T-helper 1 cell treated with Interleukin-12 subunit alpha and Interleukin-12 subunit beta and Interleukin-4 antibody, amounts not matched to agents 30 μg/mL and 1 μg/mL, for 36 hours (primary cell): ENCODE measurements at regions not wholly inside any gene's neighbourhood (a gene's known extent, or its start where the extent isn't known, plus 50 kb on each side); places are given as distances from the start of the nearest gene placed in this dataset.
"Not testable (repeated sequence)": the region's sequence is repeated elsewhere in the genome, so short reads cannot be mapped to it uniquely, and the experiment has no call there.

Source experiments
- H3K27ac Mint-ChIP-seq: one replicate; pipeline ENCODE4 v1.8.0; 2021; ENCODE audit warnings: mild to moderate bottlenecking, mixed read lengths
- H3K27me3 Mint-ChIP-seq: one replicate; pipeline ENCODE4 v1.8.0; 2021; ENCODE audit warnings: low read depth, mixed read lengths
- H3K36me3 Mint-ChIP-seq: one replicate; pipeline ENCODE4 v1.8.0; 2021; ENCODE audit warnings: low read depth, mixed read lengths
- H3K4me1 Mint-ChIP-seq: one replicate; pipeline ENCODE4 v1.8.0; 2021; ENCODE audit warnings: low read depth, mixed read lengths
- H3K4me3 Mint-ChIP-seq: one replicate; pipeline ENCODE4 v1.8.0; 2021; ENCODE audit warnings: mild to moderate bottlenecking, moderate library complexity, mixed read lengths
- H3K9me3 Mint-ChIP-seq: one replicate; pipeline ENCODE4 v1.8.0; 2021; ENCODE audit warnings: mixed read lengths

DNA sequence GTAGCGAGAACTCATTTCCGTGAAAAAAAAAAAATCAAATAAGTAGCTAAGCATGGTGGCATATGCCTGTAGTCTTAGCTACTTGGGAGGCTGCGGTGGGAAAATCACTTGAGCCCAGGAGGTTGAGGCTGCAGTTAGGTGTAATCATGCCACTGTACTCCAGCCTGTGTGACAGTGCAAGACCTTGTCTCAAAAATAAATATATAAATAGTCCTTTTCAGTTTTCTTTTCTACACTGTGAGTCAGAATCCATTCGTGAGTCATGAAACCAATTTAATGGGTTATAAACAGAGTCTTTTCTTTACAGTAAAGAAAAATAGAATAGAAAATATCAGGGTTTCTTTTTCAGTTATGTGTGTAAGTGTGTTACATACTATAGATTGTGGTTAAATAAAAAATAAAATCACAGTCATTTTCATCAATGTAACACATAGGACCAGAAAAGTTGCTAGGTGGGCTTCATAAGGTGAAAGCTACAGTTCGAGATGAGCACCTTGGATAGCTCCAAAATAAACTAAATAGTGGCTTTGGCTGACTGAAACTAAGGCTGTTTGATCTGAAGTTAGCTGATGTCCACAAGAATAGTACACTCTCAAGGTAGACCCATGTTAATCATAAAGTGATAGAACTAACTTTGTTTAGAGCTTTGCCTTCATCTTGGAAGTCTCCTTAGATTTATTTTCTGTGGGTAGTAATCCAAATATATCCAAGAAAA is 781.1 kb downstream of the GATA3 start:
- H3K4me3 Mint-ChIP-seq, result no peak overlapping the region
- H3K4me1 Mint-ChIP-seq, result no peaks in the 10 kb centered on the region
- no peak overlapping the region for H3K27ac Mint-ChIP-seq
- no peaks in the 10 kb centered on the region for H3K36me3 Mint-ChIP-seq
- H3K9me3 Mint-ChIP-seq, result peaks cover 6% of the 10 kb centered on the region
- peaks cover 3% of the 10 kb centered on the region for H3K27me3 Mint-ChIP-seq

DNA sequence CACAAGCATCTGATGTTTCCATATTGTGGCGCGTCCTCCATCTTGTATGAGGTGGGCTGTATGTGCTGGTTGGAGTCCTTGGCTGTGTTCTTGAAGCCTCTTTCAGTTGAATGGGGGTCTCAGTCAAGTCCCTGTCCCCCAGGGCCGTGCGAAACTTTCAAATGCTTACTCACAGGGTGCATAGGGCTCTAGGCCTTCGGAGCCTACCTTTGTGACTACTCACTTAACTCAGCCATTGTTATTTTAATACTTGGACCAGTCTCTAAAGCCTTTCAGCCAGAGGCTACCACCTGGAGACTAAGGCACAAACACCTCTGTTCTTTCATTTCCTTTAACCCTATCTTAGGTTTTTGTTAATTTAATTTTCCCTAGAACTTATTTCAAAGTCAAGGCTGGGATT is 785.9 kb downstream of the GATA3 start:
- H3K36me3 Mint-ChIP-seq, result no peaks in the 10 kb centered on the region
- no peaks in the 10 kb centered on the region for H3K27me3 Mint-ChIP-seq
- H3K4me1 Mint-ChIP-seq, result no peaks in the 10 kb centered on the region
- H3K9me3 Mint-ChIP-seq, result peaks cover 6% of the 10 kb centered on the region
- no peak overlapping the region for H3K4me3 Mint-ChIP-seq
- H3K27ac Mint-ChIP-seq, result no peak overlapping the region

- no peak overlapping the region for H3K4me3 Mint-ChIP-seq
- H3K9me3 Mint-ChIP-seq, result peaks cover 2% of the 10 kb centered on the region
- H3K36me3 Mint-ChIP-seq, result no peaks in the 10 kb centered on the region
- H3K27ac Mint-ChIP-seq, result no peak overlapping the region
- H3K4me1 Mint-ChIP-seq, result no peaks in the 10 kb centered on the region
- no peaks in the 10 kb centered on the region for H3K27me3 Mint-ChIP-seq
These were observed 789.7 kb downstream of the GATA3 start for GRCh38 chr10:8844141-8844540.

DNA sequence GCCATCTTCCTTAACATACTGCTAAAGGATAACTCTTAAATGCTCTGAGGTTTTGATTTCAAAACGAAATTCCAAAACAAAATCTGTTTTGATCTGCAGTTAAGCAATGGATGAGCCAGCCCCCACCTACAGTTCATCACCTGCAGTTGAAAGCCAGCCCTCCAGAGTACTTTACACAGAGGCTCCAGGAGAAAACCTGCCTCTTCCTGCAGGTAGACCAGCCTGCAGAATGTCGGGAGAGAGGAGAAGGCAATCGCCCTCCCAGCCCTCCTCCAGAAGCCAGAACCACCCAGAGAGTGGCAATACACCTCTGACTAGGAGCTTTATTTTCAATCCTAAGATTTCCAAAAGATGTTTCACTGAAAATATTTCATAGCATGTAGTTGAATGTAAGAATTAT is 798.1 kb downstream of the GATA3 start:
- Mint-ChIP-seq H3K27ac (no peak overlapping the region), H3K4me3 (no peak overlapping the region), H3K4me1 (no peaks in the 10 kb centered on the region), H3K27me3 (no peaks in the 10 kb centered on the region), H3K36me3 (no peaks in the 10 kb centered on the region), H3K9me3 (no peaks in the 10 kb centered on the region)

- H3K27ac Mint-ChIP-seq, result no peak overlapping the region
- no peaks in the 10 kb centered on the region for H3K4me1 Mint-ChIP-seq
- no peaks in the 10 kb centered on the region for H3K36me3 Mint-ChIP-seq
- no peaks in the 10 kb centered on the region for H3K9me3 Mint-ChIP-seq
- H3K4me3 Mint-ChIP-seq, result no peak overlapping the region
- no peaks in the 10 kb centered on the region for H3K27me3 Mint-ChIP-seq
These were observed 798.6 kb downstream of the GATA3 start for GRCh38 chr10:8853048-8853447.

DNA sequence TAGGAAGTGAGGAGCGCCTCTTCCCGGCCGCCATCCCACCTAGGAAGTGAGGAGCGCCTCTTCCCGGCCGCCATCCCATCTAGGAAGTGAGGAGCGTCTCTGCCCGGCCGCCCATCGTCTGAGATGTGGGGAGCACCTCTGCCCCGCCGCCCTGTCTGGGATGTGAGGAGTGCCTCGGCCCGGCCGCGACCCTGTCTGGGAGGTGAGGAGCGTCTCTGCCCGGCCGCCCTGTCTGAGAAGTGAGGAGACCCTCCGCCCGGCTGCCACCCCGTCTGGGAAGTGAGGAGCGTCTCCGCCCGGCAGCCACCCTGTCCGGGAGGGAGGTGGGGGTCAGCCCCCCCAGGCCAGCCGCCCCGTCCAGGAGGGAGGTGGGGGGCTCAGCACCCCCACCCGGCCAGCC is 814.4 kb downstream of the GATA3 start:
- not testable (repeated sequence) for H3K4me1 Mint-ChIP-seq, H3K36me3 Mint-ChIP-seq, H3K27me3 Mint-ChIP-seq, H3K9me3 Mint-ChIP-seq, H3K4me3 Mint-ChIP-seq, H3K27ac Mint-ChIP-seq

DNA sequence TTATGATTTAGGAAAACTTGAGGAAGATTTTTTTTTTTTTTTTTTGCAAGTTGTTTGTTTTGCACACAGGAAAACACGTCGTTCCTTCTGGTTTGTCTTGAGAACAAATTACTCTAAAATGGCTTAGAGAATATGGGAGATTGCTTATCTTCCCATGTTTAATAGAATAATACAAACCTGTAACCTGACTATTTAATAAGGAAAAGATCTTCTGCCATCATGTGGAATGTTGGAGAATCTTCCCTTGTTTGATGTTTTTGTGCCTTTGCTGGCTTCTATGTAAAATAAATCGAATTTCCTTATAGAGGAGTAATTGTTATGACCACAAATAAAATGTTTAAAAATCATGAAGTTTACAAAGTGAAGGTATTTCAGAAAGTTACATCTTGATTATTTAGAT is 818.8 kb downstream of the GATA3 start:
- no peaks in the 10 kb centered on the region for H3K4me1 Mint-ChIP-seq
- H3K36me3 Mint-ChIP-seq, result no peaks in the 10 kb centered on the region
- H3K9me3 Mint-ChIP-seq, result no peaks in the 10 kb centered on the region
- H3K27me3 Mint-ChIP-seq, result no peaks in the 10 kb centered on the region
- H3K27ac Mint-ChIP-seq, result no peak overlapping the region
- H3K4me3 Mint-ChIP-seq, result no peak overlapping the region

DNA sequence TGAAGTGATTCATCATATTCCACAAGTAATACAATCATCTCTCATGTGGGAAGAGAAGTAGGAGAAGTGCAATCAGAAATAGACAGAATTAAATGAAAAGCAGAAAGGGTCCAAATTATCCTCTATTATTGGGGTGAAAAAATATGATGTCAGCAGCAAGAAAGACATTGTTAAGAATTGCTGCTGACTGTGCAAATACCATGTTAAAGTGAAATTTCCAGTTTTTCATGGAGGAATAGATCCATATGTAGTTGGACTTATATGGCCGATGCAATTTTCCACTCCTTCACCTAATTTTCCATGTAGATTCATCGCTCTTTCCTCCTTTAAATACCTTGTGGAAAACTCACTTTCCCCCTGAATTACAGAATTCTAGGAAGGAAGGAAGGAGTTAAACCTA is 819.8 kb downstream of the GATA3 start:
- no peaks in the 10 kb centered on the region for H3K36me3 Mint-ChIP-seq
- H3K27ac Mint-ChIP-seq, result no peak overlapping the region
- no peaks in the 10 kb centered on the region for H3K27me3 Mint-ChIP-seq
- H3K9me3 Mint-ChIP-seq, result no peaks in the 10 kb centered on the region
- H3K4me3 Mint-ChIP-seq, result no peak overlapping the region
- H3K4me1 Mint-ChIP-seq, result no peaks in the 10 kb centered on the region

- H3K27me3 Mint-ChIP-seq, result no peaks in the 10 kb centered on the region
- no peaks in the 10 kb centered on the region for H3K36me3 Mint-ChIP-seq
- H3K4me1 Mint-ChIP-seq, result no peaks in the 10 kb centered on the region
- no peak overlapping the region for H3K4me3 Mint-ChIP-seq
- H3K27ac Mint-ChIP-seq, result no peak overlapping the region
- H3K9me3 Mint-ChIP-seq, result no peaks in the 10 kb centered on the region
These were observed 820.5 kb downstream of the GATA3 start for GRCh38 chr10:8874972-8875371.

- H3K27ac Mint-ChIP-seq, result no peak overlapping the region
- H3K27me3 Mint-ChIP-seq, result no peaks in the 10 kb centered on the region
- no peak overlapping the region for H3K4me3 Mint-ChIP-seq
- H3K4me1 Mint-ChIP-seq, result no peaks in the 10 kb centered on the region
- H3K9me3 Mint-ChIP-seq, result no peaks in the 10 kb centered on the region
- H3K36me3 Mint-ChIP-seq, result no peaks in the 10 kb centered on the region
These were observed 821.7 kb downstream of the GATA3 start for GRCh38 chr10:8876171-8876570.

GRCh38 chr10:8889538-8889937 is 835.0 kb downstream of the GATA3 start:
- Mint-ChIP-seq H3K36me3 (no peaks in the 10 kb centered on the region), H3K4me3 (no peak overlapping the region), H3K4me1 (no peaks in the 10 kb centered on the region), H3K9me3 (no peaks in the 10 kb centered on the region), H3K27ac (no peak overlapping the region), H3K27me3 (no peaks in the 10 kb centered on the region)

DNA sequence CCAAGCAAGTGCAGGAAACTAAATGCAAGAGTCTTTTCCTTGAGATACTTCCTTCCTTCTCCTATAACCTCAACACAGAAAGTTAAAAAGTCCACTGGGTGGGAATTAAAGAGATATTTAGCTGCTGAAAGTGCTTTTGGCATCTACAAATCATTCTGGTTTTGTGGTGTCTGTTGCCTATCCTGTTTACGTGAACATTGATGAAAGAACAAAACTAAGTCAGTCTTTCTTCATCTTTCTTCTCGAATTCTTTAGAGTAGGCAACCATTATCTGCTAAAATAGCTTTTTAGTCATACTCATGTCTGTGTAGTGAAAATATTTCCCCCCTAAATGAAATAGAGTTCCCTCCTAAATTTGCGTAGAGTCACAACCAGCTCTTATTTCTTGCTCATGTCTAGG is 838.6 kb downstream of the GATA3 start:
- Mint-ChIP-seq H3K27ac (no peak overlapping the region), H3K36me3 (no peaks in the 10 kb centered on the region), H3K4me1 (no peaks in the 10 kb centered on the region)

GRCh38 chr10:8894148-8894547 is 839.7 kb downstream of the GATA3 start:
- Mint-ChIP-seq H3K36me3 (no peaks in the 10 kb centered on the region), H3K27ac (no peak overlapping the region), H3K4me3 (no peak overlapping the region), H3K4me1 (no peaks in the 10 kb centered on the region), H3K27me3 (no peaks in the 10 kb centered on the region), H3K9me3 (no peaks in the 10 kb centered on the region)

More for the DNA sequence above, 838.6 kb downstream of the GATA3 start:
- H3K9me3 Mint-ChIP-seq, result no peaks in the 10 kb centered on the region
- no peak overlapping the region for H3K4me3 Mint-ChIP-seq
- H3K27me3 Mint-ChIP-seq, result no peaks in the 10 kb centered on the region

- Mint-ChIP-seq H3K27ac (no peak overlapping the region), H3K9me3 (no peaks in the 10 kb centered on the region), H3K4me3 (no peak overlapping the region), H3K36me3 (no peaks in the 10 kb centered on the region), H3K4me1 (no peaks in the 10 kb centered on the region), H3K27me3 (no peaks in the 10 kb centered on the region)
These were observed 843.3 kb downstream of the GATA3 start for GRCh38 chr10:8897769-8898168.

GRCh38 chr10:8898745-8899330 is 844.4 kb downstream of the GATA3 start:
- no peak overlapping the region for H3K4me3 Mint-ChIP-seq
- no peaks in the 10 kb centered on the region for H3K9me3 Mint-ChIP-seq

GRCh38 chr10:8902926-8903325 is 848.4 kb downstream of the GATA3 start:
- Mint-ChIP-seq H3K4me1 (no peaks in the 10 kb centered on the region), H3K4me3 (no peak overlapping the region), H3K36me3 (no peaks in the 10 kb centered on the region), H3K27me3 (no peaks in the 10 kb centered on the region), H3K27ac (no peak overlapping the region), H3K9me3 (no peaks in the 10 kb centered on the region)

More at GRCh38 chr10:8898745-8899330, 844.4 kb downstream of the GATA3 start:
- no peaks in the 10 kb centered on the region for H3K27me3 Mint-ChIP-seq
- no peak overlapping the region for H3K27ac Mint-ChIP-seq
- H3K4me1 Mint-ChIP-seq, result no peaks in the 10 kb centered on the region
- H3K36me3 Mint-ChIP-seq, result no peaks in the 10 kb centered on the region
